Right atrium auricular region (tissue), 2 donors: ENCODE measurements at regions not wholly inside any gene's neighbourhood (a gene's known extent, or its start where the extent isn't known, plus 50 kb on each side); places are given as distances from the start of the nearest gene placed in this dataset.
A peak's percentile ranks its signal among the peaks of the same experiment; 100 is the strongest.
"Not testable (repeated sequence)": the region's sequence is repeated elsewhere in the genome, so short reads cannot be mapped to it uniquely, and the experiment has no call there.

Experiments
- DNase-seq: peaks from one replicate; pipeline ENCODE4 v3.0.0-alpha.2; 2019; ENCODE audit warnings: low spot score
- H3K27ac ChIP-seq, 2 donors: fragments of 200-600 bp; sonication (generic); 1 replicate in 1 of 2; 2 replicates in 1 of 2; pipeline ENCODE4 v1.5.1; 2016 to 2019
- H3K27me3 ChIP-seq, 2 donors: fragments of 200-600 bp; sonication (generic); one replicate each; pipeline versions ENCODE4 v1.5.1 to v1.6.0; 2017 to 2019
- H3K36me3 ChIP-seq: fragments of 200-600 bp; sonication (generic); one replicate; pipeline ENCODE4 v1.5.1; 2016
- H3K4me1 ChIP-seq, 2 donors: fragments of 200-600 bp; sonication (generic); one replicate each; pipeline versions ENCODE4 v1.5.1 to v1.6.0; 2017 to 2019
- H3K4me3 ChIP-seq, 2 donors: fragments of 200-600 bp; sonication (generic); 1 replicate in 1 of 2; 2 replicates in 1 of 2; pipeline ENCODE4 v1.5.1; 2017 to 2019; ENCODE audit warnings: mild to moderate bottlenecking in 1 of 2, moderate library complexity in 1 of 2
- H3K9me3 ChIP-seq, 2 donors: fragments of 200-600 bp; sonication (generic); one replicate each; pipeline ENCODE4 v1.5.1; 2019
- CTCF ChIP-seq, 2 donors: fragments of 200-600 bp; sonication (generic); IDR thresholded peaks; one replicate each; pipeline ENCODE4 v1.5.1; 2019; ENCODE audit warnings: antibody characterized with exemption in 2 of 2

- no peak for DNase-seq
- Histone ChIP-seq H3K27me3 (no peaks in the 10 kb centered on the region), H3K9me3 (no peaks in the 10 kb centered on the region), H3K4me1 (no peaks in the 10 kb centered on the region), H3K27ac (no peak overlapping the region), H3K36me3 (no peaks in the 10 kb centered on the region), H3K4me3 (no peak overlapping the region)
- no peak for TF ChIP-seq CTCF (IDR thresholded peaks at IDR 0.05)
These were observed 94.6 kb upstream of the ANKRD30BL start for GRCh38 chr2:132256251-132256902.

- H3K27ac ChIP-seq, H3K9me3 ChIP-seq, H3K4me1 ChIP-seq, DNase-seq, H3K36me3 ChIP-seq, H3K27me3 ChIP-seq: not testable (repeated sequence)
- H3K4me3 ChIP-seq: peak overlapping the region in 1 of 2 donors; percentile 31
These were observed 95.2 kb upstream of the ANKRD30BL start for GRCh38 chr2:132256903-132257300.

GRCh38 chr2:132257301-132258171 lies 95.8 kb upstream of the ANKRD30BL start:
- not testable (repeated sequence) for H3K27ac ChIP-seq, H3K27me3 ChIP-seq, H3K9me3 ChIP-seq, H3K4me1 ChIP-seq, H3K36me3 ChIP-seq
- DNase-seq: peak; percentile 50
- H3K4me3 ChIP-seq: peak overlapping the region in 1 of 2 donors; percentile 31

GRCh38 chr2:132259276-132259675 lies 97.5 kb upstream of the ANKRD30BL start:
- not testable (repeated sequence) for H3K36me3 ChIP-seq, H3K4me3 ChIP-seq, H3K9me3 ChIP-seq, DNase-seq, H3K4me1 ChIP-seq, H3K27me3 ChIP-seq, H3K27ac ChIP-seq

GRCh38 chr2:132265595-132265994 lies 103.8 kb upstream of the ANKRD30BL start:
- not testable (repeated sequence) for H3K4me3 ChIP-seq, H3K9me3 ChIP-seq, DNase-seq, H3K27ac ChIP-seq, H3K36me3 ChIP-seq, H3K27me3 ChIP-seq
- peaks cover 0 to 14% of the 10 kb centered on the region in 2 donors for H3K4me1 ChIP-seq

GRCh38 chr2:132267105-132267497 lies 105.3 kb upstream of the ANKRD30BL start:
- no peak overlapping the region for H3K27ac ChIP-seq
- no peaks in the 10 kb centered on the region for H3K36me3 ChIP-seq
- TF ChIP-seq CTCF (IDR thresholded peaks at IDR 0.05): no peak
- H3K27me3 ChIP-seq: no peaks in the 10 kb centered on the region
- H3K9me3 ChIP-seq: no peaks in the 10 kb centered on the region
- DNase-seq: no peak
- no peak overlapping the region for H3K4me3 ChIP-seq
- H3K4me1 ChIP-seq: peaks cover 0 to 14% of the 10 kb centered on the region in 2 donors

- peak; percentile 61 for DNase-seq
- not testable (repeated sequence) for H3K9me3 ChIP-seq, H3K36me3 ChIP-seq, H3K27me3 ChIP-seq, H3K27ac ChIP-seq
- H3K4me3 ChIP-seq: peak overlapping the region; percentile 6 to 41
- H3K4me1 ChIP-seq: peaks cover 0 to 14% of the 10 kb centered on the region in 2 donors
These were observed 105.9 kb upstream of the ANKRD30BL start for GRCh38 chr2:132267498-132268283.

- Histone ChIP-seq H3K4me3 (peak overlapping the region; percentile 6 to 41), H3K4me1 (peaks cover 0 to 14% of the 10 kb centered on the region in 2 donors)
- DNase-seq: peak; percentile 54
- not testable (repeated sequence) for H3K27ac ChIP-seq, H3K36me3 ChIP-seq, H3K27me3 ChIP-seq, H3K9me3 ChIP-seq
- peak; percentile 38 to 63 for TF ChIP-seq CTCF (IDR thresholded peaks at IDR 0.05)
These were observed 106.7 kb upstream of the ANKRD30BL start for GRCh38 chr2:132268284-132268976.
